GM21825 (cell line): ENCODE measurements at regions not wholly inside any gene's neighbourhood (a gene's known extent, or its start where the extent isn't known, plus 50 kb on each side); places are given as distances from the start of the nearest gene placed in this dataset.

ENCODE experiments used
- ATAC-seq: cut with Tn5 transposase; IDR thresholded peaks from one replicate; pipeline ENCODE4 v1.9.1; 2021; ENCODE audit warnings: mild to moderate bottlenecking, moderate library complexity; ENCODE audit not compliant: unreplicated experiment

DNA sequence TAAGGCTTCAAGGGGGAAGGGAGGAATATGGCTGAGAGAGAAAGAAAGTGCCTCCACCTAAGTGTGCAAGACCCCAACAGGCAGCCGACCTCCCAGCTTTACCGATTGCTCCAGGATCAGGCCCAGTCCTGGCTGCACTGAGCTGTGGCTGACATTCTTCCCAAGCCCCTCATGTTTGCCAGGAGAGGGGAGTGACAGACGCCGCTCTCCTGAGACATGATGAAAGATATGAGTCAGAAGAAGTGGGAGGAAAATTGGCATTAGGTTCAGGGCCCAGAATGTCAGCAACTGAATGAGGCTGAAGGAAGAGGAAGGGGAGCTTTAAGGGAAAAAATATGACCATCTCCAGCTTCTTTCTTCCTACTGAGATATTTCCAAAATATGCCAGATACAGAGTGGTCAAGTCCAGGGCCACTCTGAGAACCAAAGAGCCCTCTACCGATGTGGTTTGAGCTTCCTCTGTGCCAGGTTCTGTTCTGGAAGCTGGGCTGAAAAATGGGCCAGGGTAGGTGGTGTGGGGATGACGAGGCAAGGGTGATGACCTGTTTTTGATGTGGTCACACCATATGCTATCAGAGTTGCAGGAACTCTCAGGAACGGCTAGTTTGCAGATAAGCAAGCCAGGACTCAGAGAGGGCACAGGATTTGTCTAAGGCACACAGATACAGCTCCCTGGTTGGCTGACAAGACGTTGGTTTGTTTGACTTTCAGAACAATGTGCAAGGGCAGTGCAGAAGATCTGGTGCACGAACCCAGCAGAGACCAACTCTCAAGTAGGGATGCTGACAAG lies 176.7 kb downstream of the SOX9 start:
- no peak for ATAC-seq

DNA sequence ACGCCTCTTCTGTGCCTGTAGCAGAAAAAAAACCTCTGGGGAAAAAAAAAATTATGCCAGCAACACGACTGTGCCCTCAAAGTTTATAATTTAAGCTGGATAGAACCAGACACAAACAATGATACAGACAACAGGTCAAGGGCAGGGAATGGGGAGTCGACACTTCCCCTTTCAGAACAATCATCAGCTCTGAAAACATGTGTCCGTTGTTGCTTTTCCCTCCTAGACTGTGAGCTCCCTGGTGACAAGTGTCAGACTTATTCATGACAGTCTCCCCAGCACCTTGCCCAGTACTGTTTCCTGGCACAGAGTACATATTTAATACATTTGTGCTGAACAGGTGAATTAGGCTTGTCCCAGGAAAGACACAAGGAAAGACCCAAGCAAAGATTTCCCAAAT lies 178.3 kb downstream of the SOX9 start:
- no peak for ATAC-seq

DNA sequence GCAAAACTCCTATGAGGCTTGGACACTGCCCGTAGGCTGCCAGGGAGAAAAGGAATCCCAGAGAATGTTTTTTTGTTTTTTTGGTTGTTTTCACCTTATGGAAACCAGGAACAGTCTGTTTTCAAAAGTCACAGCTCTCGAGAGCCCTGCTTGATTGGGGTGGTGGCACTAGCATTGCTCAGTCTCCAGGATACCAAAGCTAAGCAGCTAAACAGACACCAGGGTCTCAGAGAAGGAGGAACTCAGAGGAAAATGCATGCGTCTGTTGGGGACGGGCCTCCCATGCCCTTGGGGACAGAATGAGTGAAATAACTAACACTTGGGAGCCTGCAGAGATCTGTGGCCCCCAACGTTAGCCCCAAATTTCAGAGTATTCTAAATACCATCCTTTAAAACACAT lies 178.8 kb downstream of the SOX9 start:
- ATAC-seq: no peak

DNA sequence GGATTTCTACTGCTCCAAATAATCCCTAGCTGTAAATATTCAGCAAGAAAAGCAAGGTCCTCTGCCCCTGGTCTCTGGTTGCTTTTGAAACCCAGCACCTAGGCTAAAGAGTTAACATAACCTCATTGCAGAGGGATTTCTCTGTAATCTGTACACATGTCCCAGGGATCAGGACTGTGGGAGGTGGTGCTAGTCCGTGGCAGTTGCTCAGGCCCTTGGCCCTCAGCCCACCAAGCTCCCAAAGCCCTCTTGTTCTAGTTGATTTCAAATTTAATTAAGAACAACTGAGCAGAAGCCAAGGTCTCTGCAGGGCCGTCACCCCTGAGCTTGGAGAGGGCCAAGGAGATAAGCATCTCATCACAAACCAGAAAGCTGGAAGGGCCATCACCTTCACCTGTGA lies 181.1 kb downstream of the SOX9 start:
- ATAC-seq: no peak

DNA sequence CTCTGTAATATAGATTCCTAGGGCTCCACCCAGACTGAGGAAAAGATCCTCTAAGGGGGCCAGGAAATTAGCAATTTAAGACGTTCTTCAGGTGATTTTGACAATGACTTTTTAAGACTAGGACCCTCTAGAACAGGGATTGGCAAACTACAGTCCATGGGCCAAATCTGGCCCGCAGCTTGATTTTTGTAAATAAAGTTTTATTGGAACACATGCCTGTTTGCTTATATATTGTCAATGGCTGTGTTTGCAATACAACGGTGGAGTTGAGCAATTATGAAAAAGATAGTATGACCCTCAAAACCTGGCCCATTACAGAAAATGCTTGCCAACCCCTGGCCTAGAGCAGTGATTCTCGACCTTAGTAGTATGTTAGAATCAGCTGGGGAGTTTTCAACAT lies 181.9 kb downstream of the SOX9 start:
- no peak for ATAC-seq

DNA sequence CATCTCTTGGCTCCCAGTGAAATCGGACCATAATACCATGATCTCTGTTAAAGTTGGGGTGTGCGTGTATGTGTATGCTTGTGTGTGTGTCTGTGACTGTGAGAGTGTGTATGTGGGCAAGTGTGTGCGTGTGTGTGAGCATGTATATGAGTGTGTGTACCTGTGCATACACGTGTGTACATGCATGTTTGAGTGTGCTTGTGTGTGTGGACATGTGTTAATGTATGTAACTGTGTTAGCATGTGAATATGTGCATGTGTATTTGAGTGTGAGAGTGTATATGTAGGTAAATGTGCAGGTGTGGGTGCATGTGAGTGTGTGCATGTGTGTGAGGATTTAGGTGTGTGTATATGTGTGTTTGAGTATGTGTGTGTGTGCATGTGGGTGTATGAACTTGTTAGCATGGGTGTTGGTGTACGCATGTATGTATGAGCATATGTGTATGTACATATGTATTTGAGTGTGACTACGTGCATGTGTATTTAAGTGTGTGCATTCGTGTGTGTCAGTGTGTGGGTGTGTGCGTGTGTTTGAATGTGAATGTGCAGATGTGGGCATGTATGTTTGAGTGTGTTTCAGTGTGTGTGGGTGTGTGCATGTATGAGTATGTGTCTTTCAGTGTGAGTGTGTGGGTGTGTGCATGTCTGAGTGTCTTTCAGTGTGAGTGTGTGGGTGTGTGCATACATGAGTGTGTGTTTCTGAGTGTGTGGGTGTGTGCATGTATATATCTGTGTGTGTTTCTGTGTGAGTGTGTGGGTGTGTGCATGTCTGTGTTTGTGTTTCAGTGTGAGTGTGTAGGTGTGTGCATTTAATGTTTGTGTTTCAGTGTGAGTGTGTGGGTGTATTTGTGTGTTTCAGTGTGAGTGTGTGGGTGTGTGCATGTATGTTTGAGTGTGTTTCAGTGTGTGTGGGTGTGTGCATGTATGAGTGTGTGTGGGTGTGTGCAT lies 183.2 kb downstream of the SOX9 start:
- ATAC-seq: no peak

DNA sequence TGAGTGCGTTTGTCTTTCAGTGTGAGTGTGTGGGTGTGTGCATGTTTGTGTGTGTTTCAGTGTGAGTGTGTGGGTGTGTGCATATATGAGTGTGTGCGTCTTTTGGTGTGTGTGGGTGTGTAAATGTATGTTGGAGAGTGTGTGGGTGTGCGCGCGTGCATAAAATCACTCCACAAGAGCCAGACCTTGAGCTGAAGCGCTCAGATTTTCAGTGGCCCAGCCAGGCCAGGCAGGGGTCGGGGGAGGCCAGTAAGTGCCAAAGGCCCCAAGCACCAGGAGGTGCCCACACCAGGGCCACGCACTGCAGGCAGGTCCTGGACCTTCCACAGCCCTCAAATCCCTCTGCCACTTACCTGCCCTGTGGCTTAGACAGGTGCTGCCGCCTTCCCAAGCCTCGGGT lies 184.0 kb downstream of the SOX9 start:
- no peak for ATAC-seq

DNA sequence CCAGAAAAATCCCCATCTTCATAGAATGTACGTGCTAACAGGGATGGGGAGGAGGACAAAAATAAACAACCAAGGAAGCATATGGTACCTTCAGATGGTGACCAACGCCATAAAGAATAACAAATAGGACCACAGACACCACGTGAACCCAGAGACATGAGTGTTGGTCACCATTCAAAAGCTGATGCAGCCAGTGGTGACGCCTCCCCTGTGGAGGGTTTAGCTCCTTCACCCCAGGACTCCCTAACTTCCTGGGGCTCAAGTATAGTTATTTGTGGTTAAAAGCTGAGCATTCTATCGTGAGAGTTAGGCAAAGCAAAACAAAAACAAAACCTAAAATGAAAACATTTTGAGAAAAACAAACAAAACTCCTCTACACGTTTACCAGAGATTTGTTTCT lies 184.7 kb downstream of the SOX9 start:
- ATAC-seq: no peak

DNA sequence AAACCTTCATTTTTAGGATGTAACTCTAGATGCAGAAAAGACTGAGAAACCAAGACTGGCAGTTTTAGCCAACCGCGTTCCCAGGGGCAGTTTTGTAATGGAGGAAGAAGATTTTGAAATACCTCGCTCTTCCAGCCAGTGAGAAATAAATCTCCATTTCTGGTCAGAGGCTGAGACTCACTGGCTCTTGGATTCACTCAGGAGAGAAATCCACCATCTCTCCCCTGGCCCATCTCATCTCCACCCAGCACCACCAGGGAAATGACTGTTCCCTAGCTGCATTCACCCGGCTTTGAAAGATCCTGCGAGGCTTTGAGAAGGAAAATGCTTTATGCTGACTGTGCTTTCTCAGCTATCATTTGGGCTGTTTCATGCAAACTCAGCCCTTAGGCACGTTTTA lies 185.2 kb downstream of the SOX9 start:
- ATAC-seq: no peak

DNA sequence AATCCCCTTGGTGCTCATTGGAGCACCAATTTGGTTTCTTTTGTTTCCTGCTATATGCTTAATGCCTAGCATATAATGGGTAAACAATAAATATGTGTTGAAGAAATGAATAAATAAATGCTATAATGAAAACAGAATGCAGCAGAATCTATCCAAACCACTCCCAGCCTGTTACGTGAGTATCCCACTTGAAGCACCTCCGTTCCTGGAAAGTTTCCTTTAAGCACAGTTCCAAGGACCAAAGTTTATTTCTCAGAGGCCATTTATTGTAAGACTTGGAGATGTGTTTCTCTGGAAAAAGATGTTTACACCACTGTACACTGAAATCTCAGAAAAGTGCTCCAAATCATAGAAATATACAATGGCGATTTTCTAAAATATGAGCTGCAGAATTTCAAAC lies 187.0 kb downstream of the SOX9 start:
- ATAC-seq: no peak

DNA sequence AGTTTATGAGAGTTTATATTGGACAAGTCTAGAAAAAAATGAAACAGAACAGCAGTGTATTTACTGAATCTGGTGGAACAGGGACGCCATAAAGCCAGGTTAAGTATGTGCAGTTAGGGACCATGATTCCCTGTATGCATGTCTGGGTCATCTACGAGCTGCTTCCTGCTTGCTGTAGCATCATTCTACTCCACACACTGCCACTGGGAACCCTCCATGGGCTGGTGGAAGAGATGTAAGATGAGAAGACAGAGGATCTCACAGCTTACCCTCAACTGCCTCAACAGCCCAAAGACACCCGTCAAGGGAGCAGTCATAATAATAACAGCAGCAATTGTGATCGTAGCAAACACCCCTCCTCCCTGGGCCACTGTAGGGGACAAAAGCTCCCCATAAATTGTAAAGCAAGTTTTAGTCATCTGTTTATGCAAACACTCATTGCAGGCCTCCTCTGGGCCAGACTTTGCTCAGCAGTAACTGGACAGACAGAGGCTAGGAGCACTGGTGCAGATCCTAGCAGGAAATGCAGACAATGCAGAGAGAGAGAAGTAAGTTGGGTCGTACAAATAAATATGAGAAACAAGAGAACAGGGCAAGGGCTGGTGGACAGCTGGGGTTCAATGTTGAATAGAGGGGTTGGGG lies 188.0 kb downstream of the SOX9 start:
- ATAC-seq: no peak

DNA sequence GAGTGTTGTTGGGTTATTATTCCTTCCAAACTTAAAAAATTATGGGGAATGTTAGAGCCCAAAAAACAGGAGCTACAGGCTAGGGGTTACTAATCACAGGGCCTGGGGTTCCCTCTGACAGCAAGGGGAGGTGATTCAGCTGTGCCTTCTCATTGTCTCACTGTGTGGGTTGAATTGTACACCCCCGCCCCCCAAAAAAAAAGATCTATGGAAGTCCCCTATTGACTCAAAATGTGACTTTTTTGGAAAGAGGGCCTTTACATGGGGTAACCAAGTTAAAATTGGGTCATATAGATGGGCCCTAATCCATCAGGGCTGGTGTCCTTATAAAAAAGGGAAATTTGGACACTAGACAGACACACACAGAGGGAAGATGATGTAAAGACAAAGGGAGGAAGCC lies 190.2 kb downstream of the SOX9 start:
- no peak for ATAC-seq

DNA sequence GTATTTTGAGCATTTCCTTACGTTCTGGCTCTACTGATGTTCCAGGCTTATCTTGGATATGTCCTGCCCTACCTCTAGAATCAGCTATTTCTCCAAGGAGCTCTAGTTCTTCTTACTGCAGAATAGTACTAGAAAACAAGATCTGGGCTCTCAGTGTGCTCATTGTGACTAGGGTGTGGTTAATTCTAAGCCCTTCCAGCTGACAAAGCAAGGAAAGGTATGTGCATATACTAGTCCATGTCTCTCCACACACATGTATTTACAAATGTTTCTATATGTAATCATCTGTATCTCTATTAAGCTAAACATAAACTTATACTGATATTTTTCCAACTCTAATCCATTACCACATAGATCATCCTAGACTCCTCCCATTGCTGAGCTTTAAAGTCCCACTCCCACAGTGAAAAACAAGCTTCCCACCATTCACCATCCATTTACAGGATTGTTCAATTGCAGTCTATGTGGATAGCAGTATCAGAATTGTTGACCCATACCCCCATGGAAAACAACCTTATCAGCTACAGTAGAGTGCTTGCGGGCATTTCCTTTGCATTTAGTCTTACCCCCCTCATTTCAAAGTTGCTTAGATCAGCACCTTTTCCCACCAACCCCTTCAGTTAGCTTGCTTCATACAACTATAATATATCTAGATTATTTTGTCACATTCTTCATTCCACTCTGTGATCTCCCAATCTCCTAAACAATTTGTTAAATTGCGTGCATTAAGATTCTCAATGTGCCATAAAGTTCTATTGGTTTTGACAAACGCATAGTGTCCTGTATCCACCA lies 194.5 kb downstream of the SOX9 start:
- ATAC-seq: no peak

DNA sequence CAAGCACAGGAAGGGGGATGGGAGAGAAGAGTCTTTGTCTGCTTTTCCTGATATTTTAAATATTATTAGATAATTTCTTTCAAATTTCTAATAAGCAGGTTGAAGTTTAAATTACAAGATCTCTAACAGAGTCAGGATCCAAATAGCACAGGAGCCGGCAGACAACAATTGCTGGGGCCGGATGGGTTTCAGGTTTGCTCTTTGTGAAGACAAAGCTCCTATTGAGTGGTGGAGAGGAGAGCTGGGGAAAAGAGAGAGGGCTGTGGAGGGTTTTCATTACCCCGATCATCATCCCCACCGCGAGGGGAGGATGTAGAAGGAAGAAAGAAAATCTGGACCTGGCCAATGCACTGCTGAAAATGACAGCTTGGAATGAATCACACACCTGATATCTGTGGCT lies 197.3 kb downstream of the SOX9 start:
- no peak for ATAC-seq

DNA sequence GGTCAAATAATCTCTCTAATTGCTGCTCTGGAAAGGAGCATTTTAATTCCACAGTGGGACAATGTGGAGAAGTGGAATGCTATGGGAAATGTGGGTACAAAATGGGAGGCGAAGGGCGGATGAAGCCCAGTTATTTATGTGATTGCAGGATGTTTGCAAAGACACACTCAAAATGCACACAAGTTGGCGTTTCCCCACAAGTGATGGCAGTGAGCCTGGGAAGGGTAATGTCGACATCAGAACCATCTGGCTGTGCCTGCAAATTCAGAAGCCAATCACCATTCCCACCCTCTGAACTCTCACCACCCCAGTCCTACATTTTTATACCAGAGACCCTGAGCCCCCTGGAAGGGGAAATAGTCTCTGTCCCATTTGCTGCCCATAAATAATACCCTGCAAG lies 201.1 kb downstream of the SOX9 start:
- ATAC-seq: no peak

DNA sequence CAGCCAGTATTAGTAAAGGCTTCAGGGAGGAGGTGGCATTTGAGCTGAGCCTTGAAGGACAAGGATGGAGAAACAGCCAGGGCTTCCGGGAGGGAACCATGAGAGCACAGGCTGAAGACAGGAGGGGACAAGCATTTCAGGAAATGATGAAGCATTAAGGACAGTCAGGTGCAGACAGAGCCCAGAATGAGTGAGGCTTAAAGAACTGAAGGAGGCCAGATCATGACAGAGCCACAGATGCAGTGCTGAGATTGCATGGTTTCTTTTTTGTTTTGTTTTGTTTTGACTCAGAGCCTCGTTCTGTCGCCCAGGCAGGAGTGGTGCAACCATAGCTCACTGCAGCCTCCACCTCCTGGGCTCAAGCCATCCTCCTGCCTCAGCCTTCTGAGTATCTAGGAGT lies 211.5 kb downstream of the SOX9 start:
- peak; percentile 70 for ATAC-seq

DNA sequence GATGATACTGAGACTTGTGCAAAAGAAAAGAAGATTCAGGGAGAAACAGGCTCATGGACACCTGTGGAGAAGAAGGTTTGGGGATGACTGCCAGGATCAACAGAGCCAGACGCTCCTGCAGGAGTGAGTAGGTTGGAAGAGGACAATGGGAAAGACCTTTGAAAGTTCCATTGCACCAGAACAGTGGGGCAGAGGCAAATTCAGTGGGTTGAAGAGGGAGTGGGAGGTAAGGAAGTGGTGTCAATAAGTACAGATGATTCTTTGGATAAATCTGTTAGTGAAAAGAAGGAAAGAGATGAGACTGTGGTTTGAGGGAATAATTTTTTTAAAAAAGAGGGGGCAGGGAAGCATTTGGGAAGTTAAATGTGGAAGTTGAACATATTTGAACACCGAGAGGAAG lies 212.8 kb downstream of the SOX9 start:
- ATAC-seq: no peak

DNA sequence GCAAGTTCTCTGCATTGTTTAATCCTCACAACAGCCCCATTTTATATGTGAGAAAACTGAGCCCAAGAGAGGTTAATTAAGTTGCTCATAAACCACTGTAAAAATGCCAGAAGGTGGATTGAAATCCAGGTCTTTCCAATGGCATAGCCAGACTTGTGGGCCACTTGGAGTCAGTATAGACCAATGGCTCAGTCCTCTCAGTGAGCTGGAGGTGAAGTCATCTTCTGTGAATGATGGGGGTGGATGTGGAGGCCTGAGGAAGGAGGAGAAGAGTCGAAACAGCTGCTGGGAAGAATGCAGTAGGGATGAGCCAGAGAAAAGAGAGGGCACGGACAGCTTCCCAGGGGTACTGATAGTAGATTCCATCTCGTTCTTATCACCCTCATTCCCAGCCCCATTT lies 213.4 kb downstream of the SOX9 start:
- no peak for ATAC-seq

DNA sequence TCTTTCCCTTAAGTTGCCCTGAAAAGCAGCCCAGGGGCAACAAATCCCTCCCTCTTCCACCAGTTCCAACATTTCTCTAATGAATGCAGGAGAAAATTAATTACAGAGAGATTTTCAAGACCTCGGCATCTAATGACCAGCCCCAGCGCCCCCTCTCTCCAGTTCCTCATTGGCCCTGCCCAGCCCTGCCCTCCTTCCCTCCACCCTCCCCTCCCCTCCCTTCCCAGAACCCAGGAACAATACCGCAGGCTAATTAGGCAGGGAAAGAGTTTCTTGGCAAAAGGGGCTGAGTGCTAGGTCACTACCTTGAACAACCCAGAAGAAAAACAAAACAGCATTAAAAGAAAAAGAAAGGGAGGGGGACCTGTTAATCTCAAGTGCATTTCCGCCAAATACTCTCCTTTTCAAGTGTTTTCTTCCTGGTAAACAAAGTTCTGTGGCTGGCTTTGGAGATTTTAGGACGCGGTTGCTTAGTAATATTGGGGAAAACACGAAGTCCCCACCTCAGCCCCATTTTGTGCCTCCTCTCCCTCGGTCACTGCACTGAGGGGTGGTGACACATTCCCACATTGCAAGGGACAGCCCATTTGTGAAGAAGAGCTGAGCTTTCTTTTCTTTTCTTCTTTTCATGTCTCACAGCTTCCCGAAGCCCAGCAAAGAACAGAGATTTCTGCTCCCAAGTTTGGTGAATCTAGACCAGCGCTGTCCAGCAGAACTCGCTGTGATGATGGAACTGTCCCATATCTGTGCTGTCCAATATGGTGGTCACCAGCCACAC lies 215.4 kb downstream of the SOX9 start:
- no peak for ATAC-seq

DNA sequence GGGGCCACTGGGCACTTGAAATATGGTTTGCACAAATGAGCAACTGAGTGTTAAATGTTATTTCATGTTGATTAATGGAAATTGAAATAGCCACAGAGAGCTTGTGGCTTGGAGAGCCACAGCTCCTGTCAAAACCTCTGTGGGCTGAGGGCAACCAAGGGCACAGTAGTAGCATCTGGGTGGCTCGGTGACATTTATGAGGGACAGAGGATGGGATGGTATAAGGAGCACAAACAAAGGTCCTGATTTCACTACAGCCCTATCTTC lies 215.9 kb downstream of the SOX9 start:
- ATAC-seq: no peak
